Gastroesophageal sphincter (tissue), 4 donors: ENCODE measurements at regions not wholly inside any gene's neighbourhood (a gene's known extent, or its start where the extent isn't known, plus 50 kb on each side); places are given as distances from the start of the nearest gene placed in this dataset.

Experiments
- ATAC-seq: fragments of 150-250 bp; one replicate; pipeline ENCODE4 v1.9.1; 2016; ENCODE audit warnings: mild to moderate bottlenecking, moderate library complexity
- H3K27ac ChIP-seq, 4 donors: fragments of 200-600 bp; sonication (generic) in 3 of 4; 1 replicate in 3 of 4; 2 replicates in 1 of 4; pipeline ENCODE4 v1.5.1; 2016 to 2019
- H3K27me3 ChIP-seq: fragments of 200-600 bp; sonication (generic); one replicate; pipeline ENCODE4 v1.5.1; 2019
- H3K36me3 ChIP-seq, 2 donors: fragments of 200-600 bp; sonication (generic); one replicate each; pipeline ENCODE4 v1.5.1; 2019; ENCODE audit warnings: control low read depth in 1 of 2
- H3K4me1 ChIP-seq, 3 donors: fragments of 200-600 bp; sonication (generic); 1 replicate in 2 of 3; 2 replicates in 1 of 3; pipeline ENCODE4 v1.5.1; 2016 to 2019; ENCODE audit warnings: control low read depth in 2 of 3
- H3K4me3 ChIP-seq, 2 donors: fragments of 200-600 bp; sonication (generic); one replicate each; pipeline ENCODE4 v1.5.1; 2019; ENCODE audit warnings: mild to moderate bottlenecking in 1 of 2, moderate library complexity in 1 of 2
- H3K9me3 ChIP-seq, 3 donors: fragments of 200-600 bp; sonication (generic); one replicate each; pipeline ENCODE4 v1.5.1; 2017 to 2019; ENCODE audit warnings: control low read depth in 2 of 3
- CTCF ChIP-seq, 4 experiments: fragments of 200-600 bp in 2 of 4; fragments of 450-650 bp in 2 of 4; sonication (generic) in 1 of 4; IDR thresholded peaks; one replicate each; pipeline ENCODE4 v1.5.1; 2017 to 2019; ENCODE audit warnings: antibody characterized with exemption in 4 of 4, mild to moderate bottlenecking in 2 of 4, moderate library complexity in 2 of 4
- EP300 ChIP-seq: sonication (generic); formaldehyde crosslinking; IDR thresholded peaks from one replicate; pipeline ENCODE4 v1.6.1; 2017; ENCODE audit warnings: antibody characterized with exemption, mild to moderate bottlenecking
- POLR2A ChIP-seq, 2 donors: fragments of 450-650 bp; IDR thresholded peaks; one replicate each; pipeline ENCODE4 v1.6.1; 2017; ENCODE audit warnings: antibody characterized with exemption in 2 of 2, mild to moderate bottlenecking in 2 of 2, moderate library complexity in 1 of 2
- POLR2AphosphoS5 ChIP-seq: sonication (generic); formaldehyde crosslinking; IDR thresholded peaks from one replicate; pipeline ENCODE4 v1.6.1; 2017; ENCODE audit warnings: antibody characterized with exemption
- WGBS, 2 donors: methylation state at CpG; one replicate each; pipeline ENCODE4 v1.1.5; 2018; ENCODE audit warnings: low coverage in 1 of 2; 5-methylcytosine and 5-hydroxymethylcytosine counted together

- no peaks in the 10 kb centered on the region for H3K27me3 ChIP-seq
- TF ChIP-seq CTCF (IDR thresholded peaks at IDR 0.05), result no peak
- no peak for TF ChIP-seq POLR2A (IDR thresholded peaks at IDR 0.05)
- TF ChIP-seq EP300, result no peak
- no peak for TF ChIP-seq POLR2AphosphoS5
- H3K4me1 ChIP-seq, result peaks cover 0 to 66% (median 8%) of the 10 kb centered on the region in 3 donors
- H3K4me3 ChIP-seq, result no peak overlapping the region
- no peaks in the 10 kb centered on the region for H3K36me3 ChIP-seq
- 78 to 100% methylated on average over 1 to 4 of the region's 6 CpGs for WGBS, 2 donors
- no peaks in the 10 kb centered on the region for H3K9me3 ChIP-seq
- peak overlapping the region in 2 of 4 donors; percentile 19 to 52 for H3K27ac ChIP-seq
- no peak for ATAC-seq
Measured at GRCh38 chr2:43135583-43135982, 90.8 kb downstream of the ZFP36L2 start.

- H3K27ac ChIP-seq, result peak overlapping the region in 1 of 4 donors; percentile 13
- ATAC-seq, result no peak
- 67 to 80% methylated on average over 2 to 3 of the region's 9 CpGs for WGBS, 2 donors
Measured at GRCh38 chr2:43134571-43134889, 91.9 kb downstream of the ZFP36L2 start.

DNA sequence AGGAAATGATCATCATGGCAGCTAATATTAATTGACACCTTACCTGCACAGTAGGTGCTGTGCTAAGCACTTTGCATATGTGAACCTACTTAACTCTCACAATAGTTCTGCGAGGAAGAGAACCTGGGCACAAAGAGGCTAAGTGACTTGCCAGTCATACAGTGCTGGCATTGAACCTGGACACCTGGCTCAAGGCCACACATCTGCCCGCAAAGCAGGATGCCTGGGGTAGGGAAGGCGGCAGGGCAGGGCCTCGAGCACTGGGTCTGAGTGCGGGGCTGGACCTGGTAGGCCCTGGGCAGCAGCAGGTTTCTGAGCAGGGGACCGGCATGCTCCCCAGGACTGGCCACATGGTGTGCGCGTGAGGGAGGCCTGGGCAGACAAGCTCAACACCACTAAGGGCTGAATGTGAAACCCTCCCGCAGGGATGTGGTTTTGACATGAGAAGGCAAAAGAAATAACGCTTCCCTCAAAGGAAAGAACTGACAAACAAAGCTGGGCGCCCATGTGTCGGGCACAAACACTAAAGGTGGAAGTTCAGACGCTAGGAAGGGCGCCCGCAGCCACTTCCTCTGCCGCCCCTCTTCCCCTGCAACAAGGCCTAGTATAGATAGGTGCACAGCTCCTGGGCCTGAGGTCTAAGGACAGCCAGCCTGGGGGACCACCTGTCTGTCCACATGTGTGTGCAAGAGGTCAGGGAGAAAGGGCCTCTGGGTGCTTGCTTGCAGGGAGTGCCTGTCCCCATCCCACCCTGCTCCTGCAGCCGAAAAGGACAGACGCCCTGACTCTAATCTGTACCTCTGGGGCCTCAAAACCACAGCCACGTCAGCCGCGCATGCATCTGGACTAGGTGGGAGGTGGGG, 92.5 kb downstream of the ZFP36L2 start:
- ATAC-seq, result no peak

More at GRCh38 chr2:43134571-43134889, 91.9 kb downstream of the ZFP36L2 start:
- H3K4me1 ChIP-seq, result peaks cover 0 to 65% (median 12%) of the 10 kb centered on the region in 3 donors
- H3K27me3 ChIP-seq, result no peaks in the 10 kb centered on the region
- no peaks in the 10 kb centered on the region for H3K9me3 ChIP-seq
- H3K36me3 ChIP-seq, result no peaks in the 10 kb centered on the region
- no peak overlapping the region for H3K4me3 ChIP-seq
- TF ChIP-seq CTCF (IDR thresholded peaks at IDR 0.05) (no peak), EP300 (no peak), POLR2AphosphoS5 (no peak), POLR2A (IDR thresholded peaks at IDR 0.05) (no peak)

DNA sequence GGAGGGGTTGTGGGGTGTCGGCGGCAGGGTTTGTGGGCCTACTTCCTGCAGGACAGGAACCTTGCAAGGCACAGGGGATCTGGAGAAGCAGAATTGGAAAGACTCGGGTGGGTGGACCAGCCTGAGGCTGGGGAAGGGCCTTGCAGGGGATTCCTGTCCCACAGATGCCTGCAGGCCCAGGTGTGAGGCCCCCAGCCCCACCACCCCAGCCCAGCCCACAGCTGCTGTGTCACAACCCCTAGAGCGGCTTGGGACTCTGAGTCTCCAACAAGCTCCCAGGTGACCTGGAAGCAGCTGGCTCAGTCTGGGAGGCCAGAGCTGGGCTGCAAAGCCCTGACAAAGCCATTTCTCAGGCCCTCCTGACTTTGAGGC, 93.1 kb downstream of the ZFP36L2 start:
- Histone ChIP-seq H3K4me3 (no peak overlapping the region), H3K4me1 (peaks cover 0 to 66% (median 12%) of the 10 kb centered on the region in 3 donors), H3K27ac (peak overlapping the region in 2 of 4 donors; percentile 20 to 76), H3K9me3 (no peaks in the 10 kb centered on the region), H3K27me3 (no peaks in the 10 kb centered on the region), H3K36me3 (no peaks in the 10 kb centered on the region)
- WGBS, 2 donors, result 40 to 96% methylated on average over 1 to 4 of the region's 4 CpGs
- TF ChIP-seq POLR2AphosphoS5, result no peak
- no peak for TF ChIP-seq EP300
- TF ChIP-seq POLR2A (IDR thresholded peaks at IDR 0.05), result no peak
- TF ChIP-seq CTCF (IDR thresholded peaks at IDR 0.05), result no peak
- ATAC-seq, result no peak

More for the DNA sequence above, 92.5 kb downstream of the ZFP36L2 start:
- peaks cover 0 to 66% (median 12%) of the 10 kb centered on the region in 3 donors for H3K4me1 ChIP-seq
- peak overlapping the region in 2 of 4 donors; percentile 20 to 76 for H3K27ac ChIP-seq
- WGBS, 2 donors, result 76 to 100% methylated on average over 5 to 11 of the region's 21 CpGs
- no peaks in the 10 kb centered on the region for H3K27me3 ChIP-seq
- no peak overlapping the region for H3K4me3 ChIP-seq
- no peaks in the 10 kb centered on the region for H3K9me3 ChIP-seq
- TF ChIP-seq POLR2A (IDR thresholded peaks at IDR 0.05) (no peak), CTCF (IDR thresholded peaks at IDR 0.05) (no peak), EP300 (no peak), POLR2AphosphoS5 (no peak)
- no peaks in the 10 kb centered on the region for H3K36me3 ChIP-seq
